Astrocyte (in vitro differentiated cells and primary cell): ENCODE measurements at regions not wholly inside any gene's neighbourhood (a gene's known extent, or its start where the extent isn't known, plus 50 kb on each side); places are given as distances from the start of the nearest gene placed in this dataset.

Experiments
- DNase-seq: peaks from one replicate; pipeline ENCODE4 v3.0.0-alpha.2; 2010; ENCODE audit warnings: low read depth
- FAIRE-seq: peaks from 2 replicates; lab custom pipeline; 2011; peaks lifted over from hg19 to GRCh38; lab: Jason Lieb, UNC
- H2AFZ ChIP-seq: 2 replicates; pipeline ENCODE4 v1.6.0; 2012; ENCODE audit warnings: low read depth, low read length, inconsistent platforms
- H3K27ac ChIP-seq: 2 replicates; pipeline ENCODE4 v1.5.1; 2011; ENCODE audit warnings: low read depth, low read length, inconsistent platforms
- H3K27me3 ChIP-seq: 2 replicates; pipeline ENCODE4 v1.6.0; 2011; ENCODE audit warnings: low read length, inconsistent platforms; ENCODE audit not compliant: insufficient read depth
- H3K36me3 ChIP-seq: 2 replicates; pipeline ENCODE4 v1.5.1; 2011; ENCODE audit warnings: low read length, inconsistent platforms; ENCODE audit not compliant: insufficient read depth
- H3K4me1 ChIP-seq: 2 replicates; pipeline ENCODE4 v1.5.1; 2011; ENCODE audit warnings: low read length, inconsistent platforms; ENCODE audit not compliant: insufficient read depth
- H3K4me2 ChIP-seq: 2 replicates; pipeline ENCODE4 v1.6.0; 2012; ENCODE audit warnings: low read length, inconsistent platforms
- H3K4me3 ChIP-seq: 2 replicates; pipeline ENCODE4 v1.5.1; 2011; ENCODE audit warnings: low read depth, mild to moderate bottlenecking, low read length, inconsistent platforms; ENCODE audit not compliant: insufficient read depth
- H3K79me2 ChIP-seq: 2 replicates; pipeline ENCODE4 v1.6.0; 2012; ENCODE audit warnings: mild to moderate bottlenecking, low read length, inconsistent platforms; ENCODE audit not compliant: insufficient read depth
- H3K9ac ChIP-seq: 2 replicates; pipeline ENCODE4 v1.6.0; 2012; ENCODE audit warnings: mild to moderate bottlenecking, low read length, inconsistent platforms
- H3K9me3 ChIP-seq: 2 replicates; pipeline ENCODE4 v1.5.1; 2012; ENCODE audit warnings: low read depth, mild to moderate bottlenecking, low read length, inconsistent platforms; ENCODE audit not compliant: insufficient read depth
- H4K20me1 ChIP-seq: 2 replicates; pipeline ENCODE4 v1.6.0; 2012; ENCODE audit warnings: low read length, inconsistent platforms; ENCODE audit not compliant: insufficient read depth
- H3K27ac Mint-ChIP-seq: one replicate; pipeline ENCODE4 v1.8.0; 2021; ENCODE audit warnings: mild to moderate bottlenecking, mixed read lengths; ENCODE audit not compliant: unreplicated experiment
- H3K27me3 Mint-ChIP-seq: one replicate; pipeline ENCODE4 v1.8.0; 2021; ENCODE audit warnings: low read depth, mixed read lengths; ENCODE audit not compliant: unreplicated experiment
- H3K36me3 Mint-ChIP-seq: one replicate; pipeline ENCODE4 v1.8.0; 2021; ENCODE audit warnings: low read depth, mixed read lengths; ENCODE audit not compliant: unreplicated experiment
- H3K4me1 Mint-ChIP-seq: one replicate; pipeline ENCODE4 v1.8.0; 2021; ENCODE audit warnings: low read depth, mixed read lengths; ENCODE audit not compliant: unreplicated experiment
- H3K4me3 Mint-ChIP-seq: one replicate; pipeline ENCODE4 v1.8.0; 2021; ENCODE audit warnings: mild to moderate bottlenecking, moderate library complexity, mixed read lengths; ENCODE audit not compliant: unreplicated experiment
- H3K9me3 Mint-ChIP-seq: one replicate; pipeline ENCODE4 v1.8.0; 2021; ENCODE audit warnings: mild to moderate bottlenecking, mixed read lengths; ENCODE audit not compliant: unreplicated experiment
- EZH2 ChIP-seq: IDR thresholded peaks from 2 replicates; pipeline ENCODE4 v1.6.1; 2012; ENCODE audit warnings: mild to moderate bottlenecking, low read length, inconsistent platforms; ENCODE audit not compliant: insufficient read depth
- TF ChIP-seq, protein P1 (sequence below): IDR thresholded peaks from 2 replicates; pipeline ENCODE4 v1.5.1; 2011; ENCODE audit warnings: low read depth, mild to moderate bottlenecking, inconsistent platforms, low read length, moderate library complexity; ENCODE audit not compliant: insufficient read depth

DNA sequence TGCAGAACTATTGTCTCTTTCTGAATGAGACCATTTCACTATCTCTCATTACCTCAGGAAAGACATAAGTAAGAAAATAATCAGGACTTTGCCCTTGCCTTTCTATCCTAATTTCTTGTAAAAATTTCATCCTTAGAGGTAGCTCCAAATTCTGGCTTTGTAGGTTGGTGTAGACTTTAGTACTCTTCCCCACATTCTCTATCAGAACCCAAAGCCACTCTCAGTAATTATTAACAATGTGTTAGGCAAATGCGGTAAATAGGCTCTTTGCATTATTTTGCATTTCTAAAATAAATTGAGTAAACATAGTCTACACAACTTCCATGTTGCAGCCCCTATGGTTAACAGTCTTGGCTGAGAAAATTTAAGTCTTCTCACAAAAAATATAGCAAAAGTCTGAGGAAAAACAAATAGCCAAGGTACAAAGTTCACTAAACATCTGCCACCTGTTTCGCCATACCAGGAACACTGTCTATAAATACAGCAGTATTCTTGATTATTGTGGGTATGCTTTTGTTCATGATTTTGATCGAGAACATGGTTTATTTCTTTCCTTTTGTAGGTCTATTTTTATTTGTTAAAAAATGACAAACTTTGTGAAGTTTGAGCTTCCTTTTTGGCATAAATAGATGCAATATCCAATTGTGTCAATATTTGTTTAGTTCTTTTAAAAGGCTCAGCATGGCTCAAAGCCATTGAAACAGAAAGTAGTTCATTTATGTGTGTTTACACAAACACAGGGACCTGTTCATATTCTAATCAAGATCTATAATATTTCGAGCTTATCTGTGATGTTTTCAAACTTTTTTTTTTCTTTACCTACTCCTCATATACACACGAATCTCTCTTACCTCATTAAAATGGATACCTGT lies 1061.5 kb downstream of the CNTNAP5 start:
- Histone ChIP-seq H3K4me1 (no peaks in the 10 kb centered on the region), H3K36me3 (no peaks in the 10 kb centered on the region), H3K4me2 (no peak overlapping the region), H3K79me2 (no peaks in the 10 kb centered on the region), H4K20me1 (no peaks in the 10 kb centered on the region), H2AFZ (no peak overlapping the region), H3K9me3 (no peaks in the 10 kb centered on the region), H3K9ac (no peak overlapping the region), H3K4me3 (no peak overlapping the region), H3K27me3 (no peaks in the 10 kb centered on the region), H3K27ac (no peak overlapping the region)
- no peaks in the 10 kb centered on the region for H3K27me3 Mint-ChIP-seq
- TF ChIP-seq, protein P1, sequence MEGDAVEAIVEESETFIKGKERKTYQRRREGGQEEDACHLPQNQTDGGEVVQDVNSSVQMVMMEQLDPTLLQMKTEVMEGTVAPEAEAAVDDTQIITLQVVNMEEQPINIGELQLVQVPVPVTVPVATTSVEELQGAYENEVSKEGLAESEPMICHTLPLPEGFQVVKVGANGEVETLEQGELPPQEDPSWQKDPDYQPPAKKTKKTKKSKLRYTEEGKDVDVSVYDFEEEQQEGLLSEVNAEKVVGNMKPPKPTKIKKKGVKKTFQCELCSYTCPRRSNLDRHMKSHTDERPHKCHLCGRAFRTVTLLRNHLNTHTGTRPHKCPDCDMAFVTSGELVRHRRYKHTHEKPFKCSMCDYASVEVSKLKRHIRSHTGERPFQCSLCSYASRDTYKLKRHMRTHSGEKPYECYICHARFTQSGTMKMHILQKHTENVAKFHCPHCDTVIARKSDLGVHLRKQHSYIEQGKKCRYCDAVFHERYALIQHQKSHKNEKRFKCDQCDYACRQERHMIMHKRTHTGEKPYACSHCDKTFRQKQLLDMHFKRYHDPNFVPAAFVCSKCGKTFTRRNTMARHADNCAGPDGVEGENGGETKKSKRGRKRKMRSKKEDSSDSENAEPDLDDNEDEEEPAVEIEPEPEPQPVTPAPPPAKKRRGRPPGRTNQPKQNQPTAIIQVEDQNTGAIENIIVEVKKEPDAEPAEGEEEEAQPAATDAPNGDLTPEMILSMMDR, result no peak
- no peak for TF ChIP-seq EZH2
- no peak for DNase-seq
- H3K4me3 Mint-ChIP-seq, result no peak overlapping the region
- no peak overlapping the region for H3K27ac Mint-ChIP-seq
- no peak for FAIRE-seq
- H3K36me3 Mint-ChIP-seq, result no peaks in the 10 kb centered on the region
- H3K9me3 Mint-ChIP-seq, result no peaks in the 10 kb centered on the region
- H3K4me1 Mint-ChIP-seq, result no peaks in the 10 kb centered on the region

DNA sequence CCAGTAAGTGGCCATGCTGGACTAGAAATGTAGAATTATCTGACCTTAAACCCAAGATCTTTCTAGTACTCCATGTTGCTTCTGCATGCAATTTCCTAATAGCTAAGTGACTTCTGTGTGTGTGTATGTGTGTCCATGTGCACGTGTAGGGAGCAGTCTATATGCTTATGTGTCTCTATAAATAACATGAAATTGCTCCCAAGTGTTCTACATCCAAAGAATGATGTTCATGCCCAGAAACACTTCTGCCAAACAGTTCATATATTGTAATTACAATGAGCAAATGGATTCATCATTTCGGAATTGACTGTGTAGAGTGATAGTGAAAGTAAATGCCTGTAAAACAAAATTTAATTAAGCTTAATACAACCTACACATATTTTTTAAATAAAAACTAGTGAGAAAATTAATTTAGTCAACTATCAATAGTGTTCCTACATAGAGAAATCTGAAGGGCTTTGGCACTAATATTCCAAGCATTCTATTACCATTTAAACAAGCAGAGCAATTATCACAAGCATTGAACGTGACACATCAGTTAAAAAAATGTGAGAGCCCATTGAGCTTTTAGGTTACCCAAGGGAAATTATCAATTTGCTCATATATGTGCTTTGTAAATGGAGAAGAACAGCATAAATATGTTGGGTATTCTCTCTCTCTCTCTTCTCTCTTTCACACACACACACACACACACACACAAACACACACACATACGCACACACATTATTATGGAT lies 1067.4 kb downstream of the CNTNAP5 start:
- H2AFZ ChIP-seq, result no peak overlapping the region
- no peaks in the 10 kb centered on the region for H3K4me1 ChIP-seq
- Mint-ChIP-seq H3K4me1 (no peaks in the 10 kb centered on the region), H3K36me3 (no peaks in the 10 kb centered on the region), H3K27ac (no peak overlapping the region), H3K9me3 (no peaks in the 10 kb centered on the region), H3K27me3 (no peaks in the 10 kb centered on the region), H3K4me3 (no peak overlapping the region)
- H3K27ac ChIP-seq, result no peak overlapping the region
- no peaks in the 10 kb centered on the region for H3K36me3 ChIP-seq
- no peaks in the 10 kb centered on the region for H4K20me1 ChIP-seq
- no peak for DNase-seq
- no peak overlapping the region for H3K9ac ChIP-seq
- no peaks in the 10 kb centered on the region for H3K79me2 ChIP-seq
- no peak for TF ChIP-seq EZH2
- TF ChIP-seq, protein P1, result no peak
- H3K27me3 ChIP-seq, result no peaks in the 10 kb centered on the region
- H3K9me3 ChIP-seq, result no peaks in the 10 kb centered on the region
- no peak for FAIRE-seq
- H3K4me3 ChIP-seq, result no peak overlapping the region
- H3K4me2 ChIP-seq, result no peak overlapping the region
